HepG2 (cell line): ENCODE measurements at regions not wholly inside any gene's neighbourhood (a gene's known extent, or its start where the extent isn't known, plus 50 kb on each side); places are given as distances from the start of the nearest gene placed in this dataset.

Experiments used
- ATAC-seq: fragments of 200-7000 bp; cut with Tn5 transposase; 3 replicates; pipeline ENCODE4 v1.9.1; 2020; ENCODE audit warnings: mild to moderate bottlenecking, moderate library complexity
- BruUV-seq: library from RNA; stranded (reverse); fragments of 400-500 nt; replicated peaks from 2 replicates; lab custom pipeline; 2021; lab: Mats Ljungman, UMichigan
- CTCF ChIA-PET: fragments of 300-600 bp; formaldehyde crosslinking; extraction: SDS; loops from one replicate; lab custom pipeline; 2021; ENCODE audit warnings: low total read pairs, inconsistent platforms, low intra/inter-chr PET ratio; lab: Yijun Ruan, JAX
- POLR2A ChIA-PET: fragments of 350-600 bp; sonication (Branson Sonifier 250); formaldehyde crosslinking; loops from one replicate; lab custom pipeline; 2020; ENCODE audit warnings: antibody characterized with exemption, inconsistent platforms; lab: Yijun Ruan, JAX
- DNase-seq: peaks from one replicate; pipeline ENCODE4 v3.0.0-alpha.2; 2015; ENCODE audit warnings: low spot score
- FAIRE-seq: peaks from 3 replicates; lab custom pipeline; 2011; peaks lifted over from hg19 to GRCh38; lab: Jason Lieb, UNC
- H2AFZ ChIP-seq: one replicate; pipeline ENCODE4 v1.6.1; 2011; ENCODE audit warnings: low read length, inconsistent platforms
- H3K27ac ChIP-seq: fragments of 300-600 bp; 3 replicates; pipeline ENCODE4 v1.8.0; 2011; ENCODE audit warnings: mixed run types, mild to moderate bottlenecking, mixed read lengths, low read length, inconsistent platforms; ENCODE audit not compliant: insufficient read depth; ENCODE audit errors: extremely low read length
- H3K27me3 ChIP-seq, 2 experiments: fragments of 200-600 bp in 1 of 2; 2 replicates in 1 of 2; 3 replicates in 1 of 2; pipeline versions ENCODE4 v1.6.0 to v1.8.0; 2011; ENCODE audit warnings: low read length in 2 of 2, mild to moderate bottlenecking in 2 of 2, moderate library complexity in 2 of 2, inconsistent platforms in 1 of 2; ENCODE audit not compliant: insufficient read depth in 2 of 2, control insufficient read depth in 1 of 2
- H3K36me3 ChIP-seq, 2 experiments: fragments of 200-600 bp in 1 of 2; replicated peaks in 1 of 2; 2 replicates in 1 of 2; 3 replicates in 1 of 2; pipeline versions ENCODE4 v1.5.1 to v1.8.0; 2011; ENCODE audit warnings: low read length in 2 of 2, inconsistent platforms in 1 of 2; ENCODE audit not compliant: insufficient read depth in 2 of 2, control insufficient read depth in 1 of 2
- H3K4me1 ChIP-seq: 2 replicates; pipeline ENCODE4 v1.5.1; 2012; ENCODE audit warnings: low read length, inconsistent platforms; ENCODE audit not compliant: insufficient read depth
- H3K4me2 ChIP-seq: 2 replicates; pipeline ENCODE4 v1.6.0; 2011; ENCODE audit warnings: low read depth, low read length, inconsistent platforms
- H3K4me3 ChIP-seq, 3 experiments: fragments of 200-600 bp in 1 of 3; sonication (generic), shearing (Covaris generic) in 1 of 3; replicated peaks in 1 of 3; 2 replicates each; pipeline ENCODE4 v1.5.1; 2011 to 2016; ENCODE audit warnings: low read length in 3 of 3, inconsistent platforms in 2 of 3, low read depth in 2 of 3, mild to moderate bottlenecking in 2 of 3, control low read depth in 1 of 3, mixed read lengths in 1 of 3; ENCODE audit not compliant: insufficient read depth in 1 of 3
- H3K79me2 ChIP-seq: one replicate; pipeline ENCODE4 v1.6.1; 2011; ENCODE audit warnings: low read length, inconsistent platforms; ENCODE audit not compliant: insufficient read depth
- H3K9ac ChIP-seq: 2 replicates; pipeline ENCODE4 v1.6.0; 2011; ENCODE audit warnings: mild to moderate bottlenecking, low read depth, low read length, inconsistent platforms; ENCODE audit not compliant: insufficient read depth
- H3K9me3 ChIP-seq: 2 replicates; pipeline ENCODE4 v1.5.1; 2012; ENCODE audit warnings: mild to moderate bottlenecking, low read length
- H4K20me1 ChIP-seq: 2 replicates; pipeline ENCODE4 v1.6.0; 2011; ENCODE audit warnings: inconsistent platforms, mild to moderate bottlenecking, low read length, moderate library complexity; ENCODE audit not compliant: insufficient read depth
- HOXA3 ChIP-seq: sonication (generic); formaldehyde crosslinking; IDR thresholded peaks from 2 replicates; pipeline ENCODE4 v1.5.0; 2020; ENCODE audit warnings: missing genetic modification reagents
- KLF13 ChIP-seq: sonication (generic); formaldehyde crosslinking; IDR thresholded peaks from 2 replicates; pipeline ENCODE4 v1.4.0; 2020; ENCODE audit warnings: mild to moderate bottlenecking, missing genetic modification reagents
- MAFF ChIP-seq: IDR thresholded peaks from 2 replicates; pipeline ENCODE4 v1.6.1; 2011; ENCODE audit warnings: low read depth, low read length, improper control_type of control experiment
- MAFK ChIP-seq, 2 experiments: IDR thresholded peaks in 1 of 2; conservative IDR thresholded peaks in 1 of 2; 2 replicates each; pipeline ENCODE4 v1.6.1; 2011; ENCODE audit warnings: improper control_type of control experiment in 2 of 2, low read length in 2 of 2
- SRY ChIP-seq: sonication (generic); formaldehyde crosslinking; IDR thresholded peaks from 2 replicates; pipeline ENCODE4 v1.8.0; 2022; ENCODE audit warnings: mild to moderate bottlenecking, missing genetic modification reagents
- ZNF138 ChIP-seq: sonication (generic); formaldehyde crosslinking; IDR thresholded peaks from 2 replicates; pipeline ENCODE4 v1.5.0; 2020; ENCODE audit warnings: mild to moderate bottlenecking, low read depth, missing genetic modification reagents
- ZSCAN30 ChIP-seq: sonication (generic); formaldehyde crosslinking; IDR thresholded peaks from 2 replicates; pipeline ENCODE4 v1.5.0; 2020; ENCODE audit warnings: mild to moderate bottlenecking, missing genetic modification reagents
- whole genome bisulfite sequencing: methylation state at CpG from one replicate; pipeline ENCODE4 v1.1.6; 2017; ENCODE audit warnings: low lambda C conversion rate; 5-methylcytosine and 5-hydroxymethylcytosine counted together
- in situ Hi-C: cut with HindIII; loops from 2 replicates; pipeline ENCODE4 v1.10.0; 2017; ENCODE audit warnings: low pct_unique_long_range_greater_than_20kb; ENCODE audit not compliant: extremely low pct_ligation_motif_present
- intact Hi-C: fragments of 100-400 bp; cut with micrococcal nuclease; formaldehyde crosslinking; loops from one replicate; pipeline ENCODE4 v1.10.0; 2022; ENCODE audit not compliant: unreplicated experiment
- TF ChIP-seq, protein P1 (sequence below): sonication (generic); formaldehyde crosslinking; IDR thresholded peaks from 2 replicates; pipeline ENCODE4 v1.9.0; 2022; ENCODE audit warnings: low read depth, missing genetic modification reagents
- TF ChIP-seq, protein P2 (sequence below): sonication (generic); formaldehyde crosslinking; conservative IDR thresholded peaks from 2 replicates; pipeline ENCODE4 v1.5.0; 2020; ENCODE audit warnings: missing genetic modification reagents
- TF ChIP-seq, protein P3 (sequence below): IDR thresholded peaks from 2 replicates; pipeline ENCODE4 v1.6.1; 2016; ENCODE audit warnings: low read depth
- TF ChIP-seq, protein P4 (sequence below): sonication (generic); formaldehyde crosslinking; IDR thresholded peaks from 2 replicates; pipeline ENCODE4 v1.4.0; 2020; ENCODE audit warnings: missing genetic modification reagents

DNA sequence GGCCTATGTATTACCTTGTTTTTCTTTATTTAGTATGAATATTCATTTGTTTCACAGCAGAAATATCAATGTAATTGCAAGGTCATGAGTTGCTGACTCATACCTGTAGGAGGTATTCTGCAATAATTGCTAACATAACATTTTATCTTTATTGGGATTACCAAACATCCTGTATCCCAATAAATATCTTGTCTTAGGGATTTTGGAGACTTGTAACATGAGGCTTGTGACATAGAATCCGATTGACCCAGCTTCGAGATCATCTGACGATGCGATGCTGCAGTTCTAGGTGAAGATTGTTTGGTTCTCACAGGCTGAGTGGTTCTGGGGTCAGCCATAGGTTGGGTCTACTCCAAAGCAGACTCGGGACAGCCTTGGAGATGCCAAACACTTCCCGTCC, 133.4 kb upstream of the RND3 start:
- 28% methylated on average over 6 of the region's 6 CpGs for WGBS
- Histone ChIP-seq H3K9me3 (no peaks in the 10 kb centered on the region), H4K20me1 (no peaks in the 10 kb centered on the region), H3K4me1 (no peaks in the 10 kb centered on the region), H3K4me3 (no peak overlapping the region), H2AFZ (no peak overlapping the region), H3K9ac (no peak overlapping the region), H3K27ac (no peak overlapping the region), H3K4me2 (no peak overlapping the region), H3K36me3 (no peaks in the 10 kb centered on the region), H3K79me2 (no peaks in the 10 kb centered on the region), H3K27me3 (no peaks in the 10 kb centered on the region)
- POLR2A ChIA-PET = no interaction called here
- FAIRE-seq (no peak), DNase-seq (no peak), ATAC-seq (no peak)
- intact Hi-C loops = no loop called here
- in situ Hi-C loops = no loop called here
- BruUV-seq = no TSS peak
- CTCF ChIA-PET = no interaction called here
- TF ChIP-seq ZSCAN30 (CRISPR knock-in tag) = no peak
- peak; percentile 55; the same call in 1 of the 2 replicates for TF ChIP-seq MAFF
- peak; percentile 35 to 39; a peak in 3 of 4 replicates for TF ChIP-seq MAFK (conservative IDR thresholded peaks at IDR 0.05 in 1 of 2, IDR thresholded peaks at IDR 0.05 in 1 of 2; ENCODE audit: low read length in 2 of 2)

DNA sequence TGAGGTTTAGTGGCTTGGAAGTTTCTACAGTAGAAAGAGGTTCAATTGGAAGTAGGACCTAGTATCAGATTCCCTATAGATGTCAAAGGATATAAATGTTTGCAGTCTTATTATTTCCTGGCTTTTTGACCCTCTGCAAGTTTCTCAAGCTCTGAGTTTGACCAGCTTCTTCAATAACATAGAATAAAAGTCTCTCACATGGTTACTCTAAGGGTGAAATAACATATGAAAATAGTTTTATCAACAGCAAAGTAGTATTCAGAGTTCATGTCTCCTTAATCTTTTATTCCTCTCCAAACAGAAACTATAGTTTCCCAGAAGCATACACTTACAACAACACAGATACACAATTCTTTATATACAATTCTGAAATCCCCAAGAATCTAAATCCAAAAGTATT, 132.9 kb upstream of the RND3 start:
- Histone ChIP-seq H3K27me3 (no peaks in the 10 kb centered on the region), H3K36me3 (no peaks in the 10 kb centered on the region), H4K20me1 (no peaks in the 10 kb centered on the region), H3K79me2 (no peaks in the 10 kb centered on the region), H2AFZ (no peak overlapping the region), H3K4me2 (no peak overlapping the region), H3K4me3 (no peak overlapping the region), H3K9me3 (no peaks in the 10 kb centered on the region), H3K27ac (no peak overlapping the region), H3K9ac (no peak overlapping the region), H3K4me1 (no peaks in the 10 kb centered on the region)
- no TSS peak for BruUV-seq
- no peak for DNase-seq
- no peak for ATAC-seq
- POLR2A ChIA-PET = no interaction called here
- in situ Hi-C loops (no loop called here), intact Hi-C loops (no loop called here)
- CTCF ChIA-PET = no interaction called here
- no peak for FAIRE-seq
- no peak for TF ChIP-seq HOXA3 (CRISPR knock-in tag)
- TF ChIP-seq, protein P1, sequence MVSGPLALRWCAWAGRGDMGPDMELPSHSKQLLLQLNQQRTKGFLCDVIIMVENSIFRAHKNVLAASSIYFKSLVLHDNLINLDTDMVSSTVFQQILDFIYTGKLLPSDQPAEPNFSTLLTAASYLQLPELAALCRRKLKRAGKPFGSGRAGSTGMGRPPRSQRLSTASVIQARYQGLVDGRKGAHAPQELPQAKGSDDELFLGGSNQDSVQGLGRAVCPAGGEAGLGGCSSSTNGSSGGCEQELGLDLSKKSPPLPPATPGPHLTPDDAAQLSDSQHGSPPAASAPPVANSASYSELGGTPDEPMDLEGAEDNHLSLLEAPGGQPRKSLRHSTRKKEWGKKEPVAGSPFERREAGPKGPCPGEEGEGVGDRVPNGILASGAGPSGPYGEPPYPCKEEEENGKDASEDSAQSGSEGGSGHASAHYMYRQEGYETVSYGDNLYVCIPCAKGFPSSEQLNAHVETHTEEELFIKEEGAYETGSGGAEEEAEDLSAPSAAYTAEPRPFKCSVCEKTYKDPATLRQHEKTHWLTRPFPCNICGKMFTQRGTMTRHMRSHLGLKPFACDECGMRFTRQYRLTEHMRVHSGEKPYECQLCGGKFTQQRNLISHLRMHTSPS = no peak
- TF ChIP-seq SRY (CRISPR knock-in tag) = no peak
- TF ChIP-seq, protein P2, sequence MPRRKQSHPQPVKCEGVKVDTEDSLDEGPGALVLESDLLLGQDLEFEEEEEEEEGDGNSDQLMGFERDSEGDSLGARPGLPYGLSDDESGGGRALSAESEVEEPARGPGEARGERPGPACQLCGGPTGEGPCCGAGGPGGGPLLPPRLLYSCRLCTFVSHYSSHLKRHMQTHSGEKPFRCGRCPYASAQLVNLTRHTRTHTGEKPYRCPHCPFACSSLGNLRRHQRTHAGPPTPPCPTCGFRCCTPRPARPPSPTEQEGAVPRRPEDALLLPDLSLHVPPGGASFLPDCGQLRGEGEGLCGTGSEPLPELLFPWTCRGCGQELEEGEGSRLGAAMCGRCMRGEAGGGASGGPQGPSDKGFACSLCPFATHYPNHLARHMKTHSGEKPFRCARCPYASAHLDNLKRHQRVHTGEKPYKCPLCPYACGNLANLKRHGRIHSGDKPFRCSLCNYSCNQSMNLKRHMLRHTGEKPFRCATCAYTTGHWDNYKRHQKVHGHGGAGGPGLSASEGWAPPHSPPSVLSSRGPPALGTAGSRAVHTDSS = no peak
- TF ChIP-seq, protein P3, sequence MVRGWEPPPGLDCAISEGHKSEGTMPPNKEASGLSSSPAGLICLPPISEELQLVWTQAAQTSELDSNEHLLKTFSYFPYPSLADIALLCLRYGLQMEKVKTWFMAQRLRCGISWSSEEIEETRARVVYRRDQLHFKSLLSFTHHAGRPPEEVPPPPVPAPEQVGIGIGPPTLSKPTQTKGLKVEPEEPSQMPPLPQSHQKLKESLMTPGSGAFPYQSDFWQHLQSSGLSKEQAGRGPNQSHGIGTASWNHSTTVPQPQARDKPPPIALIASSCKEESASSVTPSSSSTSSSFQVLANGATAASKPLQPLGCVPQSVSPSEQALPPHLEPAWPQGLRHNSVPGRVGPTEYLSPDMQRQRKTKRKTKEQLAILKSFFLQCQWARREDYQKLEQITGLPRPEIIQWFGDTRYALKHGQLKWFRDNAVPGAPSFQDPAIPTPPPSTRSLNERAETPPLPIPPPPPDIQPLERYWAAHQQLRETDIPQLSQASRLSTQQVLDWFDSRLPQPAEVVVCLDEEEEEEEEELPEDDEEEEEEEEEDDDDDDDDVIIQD = no peak
- TF ChIP-seq ZNF138 (CRISPR knock-in tag) = no peak
- TF ChIP-seq, protein P4, sequence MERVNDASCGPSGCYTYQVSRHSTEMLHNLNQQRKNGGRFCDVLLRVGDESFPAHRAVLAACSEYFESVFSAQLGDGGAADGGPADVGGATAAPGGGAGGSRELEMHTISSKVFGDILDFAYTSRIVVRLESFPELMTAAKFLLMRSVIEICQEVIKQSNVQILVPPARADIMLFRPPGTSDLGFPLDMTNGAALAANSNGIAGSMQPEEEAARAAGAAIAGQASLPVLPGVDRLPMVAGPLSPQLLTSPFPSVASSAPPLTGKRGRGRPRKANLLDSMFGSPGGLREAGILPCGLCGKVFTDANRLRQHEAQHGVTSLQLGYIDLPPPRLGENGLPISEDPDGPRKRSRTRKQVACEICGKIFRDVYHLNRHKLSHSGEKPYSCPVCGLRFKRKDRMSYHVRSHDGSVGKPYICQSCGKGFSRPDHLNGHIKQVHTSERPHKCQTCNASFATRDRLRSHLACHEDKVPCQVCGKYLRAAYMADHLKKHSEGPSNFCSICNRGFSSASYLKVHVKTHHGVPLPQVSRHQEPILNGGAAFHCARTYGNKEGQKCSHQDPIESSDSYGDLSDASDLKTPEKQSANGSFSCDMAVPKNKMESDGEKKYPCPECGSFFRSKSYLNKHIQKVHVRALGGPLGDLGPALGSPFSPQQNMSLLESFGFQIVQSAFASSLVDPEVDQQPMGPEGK (CRISPR knock-in tag) = no peak
- no peak for TF ChIP-seq KLF13 (CRISPR knock-in tag)
